MM.1S (cell line): ENCODE measurements at regions not wholly inside any gene's neighbourhood (a gene's known extent, or its start where the extent isn't known, plus 50 kb on each side); places are given as distances from the start of the nearest gene placed in this dataset.

Experiments
- DNase-seq: peaks from one replicate; pipeline ENCODE4 v3.0.0-alpha.2; 2015
- H2AFZ ChIP-seq: fragments of 300-600 bp; sonication (generic); 2 replicates; pipeline ENCODE4 v1.6.0; 2016; ENCODE audit warnings: antibody characterized with exemption, low read length
- H3F3A ChIP-seq: fragments of 300-600 bp; sonication (generic); 2 replicates; pipeline ENCODE4 v1.6.1; 2016; ENCODE audit warnings: mild to moderate bottlenecking, antibody characterized with exemption, low read length, moderate library complexity, mixed read lengths; ENCODE audit not compliant: insufficient read depth
- H3K27ac ChIP-seq: fragments of 300-600 bp; sonication (generic); 2 replicates; pipeline ENCODE4 v1.5.1; 2016; ENCODE audit warnings: mild to moderate bottlenecking, low read length
- H3K27me3 ChIP-seq: fragments of 300-600 bp; sonication (generic); replicated peaks from 2 replicates; pipeline ENCODE4 v1.6.0; 2016; ENCODE audit warnings: low read length; ENCODE audit not compliant: insufficient read depth
- H3K36me3 ChIP-seq: fragments of 300-600 bp; sonication (generic); replicated peaks from 2 replicates; pipeline ENCODE4 v1.6.1; 2016; ENCODE audit warnings: mild to moderate bottlenecking, low read length, mixed read lengths; ENCODE audit not compliant: insufficient read depth
- H3K4me1 ChIP-seq: fragments of 300-600 bp; sonication (generic); 2 replicates; pipeline ENCODE4 v1.6.1; 2016; ENCODE audit warnings: low read length, mixed read lengths
- H3K4me2 ChIP-seq: fragments of 300-600 bp; sonication (generic); 2 replicates; pipeline ENCODE4 v1.6.0; 2016; ENCODE audit warnings: low read depth, low read length
- H3K4me3 ChIP-seq: fragments of 300-600 bp; sonication (generic); 2 replicates; pipeline ENCODE4 v1.5.1; 2016; ENCODE audit warnings: low read length, mixed read lengths
- H3K79me2 ChIP-seq: fragments of 300-600 bp; sonication (generic); 2 replicates; pipeline ENCODE4 v1.6.1; 2016; ENCODE audit warnings: mixed run types, low read length, mixed read lengths
- H3K9ac ChIP-seq: fragments of 300-600 bp; sonication (generic); 2 replicates; pipeline ENCODE4 v1.6.1; 2016; ENCODE audit warnings: low read length, mixed read lengths
- H3K9me2 ChIP-seq: fragments of 300-600 bp; sonication (generic); replicated peaks from 2 replicates; pipeline ENCODE4 v1.6.1; 2016; ENCODE audit warnings: mild to moderate bottlenecking, low read length, mixed read lengths; ENCODE audit not compliant: insufficient read depth
- H3K9me3 ChIP-seq: fragments of 300-600 bp; sonication (generic); replicated peaks from 2 replicates; pipeline ENCODE4 v1.6.1; 2016; ENCODE audit warnings: mild to moderate bottlenecking, low read length, mixed read lengths; ENCODE audit not compliant: insufficient read depth
- H4K20me1 ChIP-seq: fragments of 300-600 bp; sonication (generic); 2 replicates; pipeline ENCODE4 v1.6.1; 2016; ENCODE audit warnings: mild to moderate bottlenecking, low read length, moderate library complexity, mixed read lengths; ENCODE audit not compliant: insufficient read depth
- CTCF ChIP-seq: fragments of 300-600 bp; sonication (generic); IDR thresholded peaks from 2 replicates; pipeline ENCODE4 v1.5.1; 2016; ENCODE audit warnings: antibody characterized with exemption, low read length, mixed read lengths
- EZH2 ChIP-seq: fragments of 300-600 bp; sonication (generic); optimal IDR thresholded peaks from 2 replicates; pipeline ENCODE3; 2017; ENCODE audit warnings: low read depth, mild to moderate bottlenecking, antibody characterized with exemption, low read length, mixed read lengths
- EZH2phosphoT487 ChIP-seq: fragments of 300-600 bp; sonication (generic); IDR thresholded peaks from 2 replicates; pipeline ENCODE4 v1.6.1; 2018; ENCODE audit warnings: antibody characterized with exemption, low read length

GRCh38 chr11:71311176-71311925 is 59.0 kb upstream of the SHANK2 start:
- Histone ChIP-seq H3K36me3 (no peaks in the 10 kb centered on the region), H3K4me3 (no peak overlapping the region), H2AFZ (no peak overlapping the region), H3K4me2 (no peak overlapping the region), H3K9me2 (no peaks in the 10 kb centered on the region), H3K4me1 (no peaks in the 10 kb centered on the region), H3K79me2 (no peaks in the 10 kb centered on the region), H3K9me3 (no peaks in the 10 kb centered on the region), H3F3A (no peaks in the 10 kb centered on the region), H4K20me1 (no peaks in the 10 kb centered on the region), H3K27ac (no peak overlapping the region), H3K9ac (no peak overlapping the region), H3K27me3 (peaks cover 90% of the 10 kb centered on the region)
- DNase-seq, result no peak
- TF ChIP-seq EZH2phosphoT487 (no peak), CTCF (no peak), EZH2 (no peak)

DNA sequence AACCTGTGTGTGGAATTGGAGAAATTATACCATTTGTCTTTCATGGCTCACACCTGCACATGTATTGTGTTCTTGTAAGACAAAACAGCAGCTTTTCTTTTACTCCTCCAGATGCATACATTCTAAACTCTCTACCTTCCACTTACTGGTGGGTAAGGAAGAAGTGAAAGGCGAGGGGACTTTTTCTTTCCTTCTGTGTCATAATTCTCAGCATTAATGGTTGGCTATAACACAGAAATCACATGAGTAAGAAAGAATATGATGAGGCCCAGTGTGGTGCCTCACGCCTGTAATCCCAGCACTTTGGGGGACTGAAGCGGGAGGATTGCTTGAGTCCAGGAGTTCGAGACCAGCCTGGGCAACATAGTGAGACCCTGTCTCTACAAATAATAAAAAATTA is 57.8 kb upstream of the SHANK2 start:
- Histone ChIP-seq H3K27me3 (peaks cover 87% of the 10 kb centered on the region), H3K9ac (no peak overlapping the region), H3K9me3 (no peaks in the 10 kb centered on the region), H4K20me1 (no peaks in the 10 kb centered on the region), H2AFZ (no peak overlapping the region), H3K79me2 (no peaks in the 10 kb centered on the region), H3K4me2 (no peak overlapping the region), H3K4me1 (no peaks in the 10 kb centered on the region), H3K4me3 (no peak overlapping the region), H3F3A (no peaks in the 10 kb centered on the region), H3K36me3 (no peaks in the 10 kb centered on the region), H3K9me2 (no peaks in the 10 kb centered on the region), H3K27ac (no peak overlapping the region)
- TF ChIP-seq EZH2 (no peak), EZH2phosphoT487 (no peak), CTCF (no peak)
- DNase-seq, result no peak

DNA sequence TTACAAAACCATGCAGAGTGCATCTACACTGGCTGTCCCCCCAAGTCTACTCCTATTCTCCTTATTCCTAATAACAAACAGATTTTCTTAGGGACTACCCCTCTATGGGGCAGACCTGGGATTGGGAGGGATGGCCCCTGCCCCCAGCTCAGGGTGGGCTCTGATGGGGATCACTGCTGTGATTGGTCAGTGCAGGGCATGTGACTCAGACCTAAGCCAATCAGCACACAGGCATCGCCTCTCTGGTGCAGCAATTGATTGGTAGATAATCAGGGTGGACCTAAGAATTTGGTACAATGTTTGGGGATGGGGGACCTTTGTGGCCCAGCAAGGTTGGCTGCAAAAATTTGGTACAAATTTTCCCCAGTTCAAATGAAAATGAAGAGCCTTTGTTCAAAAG is 57.2 kb upstream of the SHANK2 start:
- no peaks in the 10 kb centered on the region for H3K9me2 ChIP-seq
- no peak overlapping the region for H3K4me3 ChIP-seq
- no peak overlapping the region for H3K9ac ChIP-seq
- no peak overlapping the region for H3K27ac ChIP-seq
- H2AFZ ChIP-seq, result no peak overlapping the region
- H3K36me3 ChIP-seq, result no peaks in the 10 kb centered on the region
- peaks cover 87% of the 10 kb centered on the region for H3K27me3 ChIP-seq
- no peaks in the 10 kb centered on the region for H4K20me1 ChIP-seq
- H3F3A ChIP-seq, result no peaks in the 10 kb centered on the region
- no peaks in the 10 kb centered on the region for H3K4me1 ChIP-seq
- TF ChIP-seq EZH2, result no peak
- no peak for TF ChIP-seq EZH2phosphoT487
- TF ChIP-seq CTCF, result no peak
- H3K9me3 ChIP-seq, result no peaks in the 10 kb centered on the region
- H3K79me2 ChIP-seq, result no peaks in the 10 kb centered on the region
- no peak overlapping the region for H3K4me2 ChIP-seq
- no peak for DNase-seq
